CD4-positive, alpha-beta T cell treated with Interleukin-10 for 1 hour (primary cell): ENCODE measurements at regions not wholly inside any gene's neighbourhood (a gene's known extent, or its start where the extent isn't known, plus 50 kb on each side); places are given as distances from the start of the nearest gene placed in this dataset.

Source experiments
- DNase-seq: peaks from one replicate; pipeline ENCODE4 v3.0.0-alpha.2; 2020

DNA sequence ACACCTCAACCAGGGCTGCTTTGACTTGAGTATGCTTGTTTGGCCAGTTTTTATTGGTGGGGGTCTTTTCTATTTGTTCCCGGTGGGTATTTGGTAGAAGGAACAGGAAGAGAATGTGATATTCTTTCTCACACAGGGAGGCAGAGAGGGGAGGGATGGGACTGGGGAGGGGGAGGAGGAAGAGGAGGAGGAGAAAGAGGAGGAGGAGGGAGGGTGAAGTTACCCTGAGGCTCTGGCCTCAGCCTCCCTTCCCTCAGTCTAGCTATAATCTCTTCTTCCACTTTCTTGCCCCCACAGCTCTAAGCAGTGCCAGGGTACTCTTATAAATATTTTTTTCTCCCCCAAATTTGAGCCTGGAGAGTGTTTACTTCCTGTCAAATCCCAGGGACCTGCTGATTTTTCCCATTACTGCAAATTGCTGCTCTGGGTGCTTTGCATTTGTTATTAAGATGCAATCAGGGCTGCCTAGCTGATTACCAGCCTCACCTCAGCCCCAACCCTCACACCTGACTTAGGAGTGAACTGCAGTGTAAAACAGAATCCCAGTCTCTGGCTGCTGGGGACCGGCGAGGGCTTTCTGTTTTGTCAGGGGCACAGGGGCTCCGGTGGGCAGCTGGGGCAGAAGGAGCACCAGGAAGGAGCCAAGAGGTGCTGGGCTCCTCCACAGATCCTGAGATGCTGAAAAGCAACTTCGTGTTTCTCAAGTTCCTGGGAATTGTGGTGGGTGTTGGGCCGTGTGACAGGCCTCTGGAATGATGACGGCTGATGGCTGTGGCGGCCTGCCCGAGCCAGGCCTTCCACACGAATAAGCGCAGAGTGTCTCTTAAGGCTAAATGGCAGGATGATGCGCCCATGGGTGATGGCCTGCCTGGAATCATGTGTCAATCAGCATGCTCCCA is 141.4 kb downstream of the CD83 start:
- no peak for DNase-seq

GRCh38 chr6:14259594-14260152 is 142.1 kb downstream of the CD83 start:
- DNase-seq: no peak

DNA sequence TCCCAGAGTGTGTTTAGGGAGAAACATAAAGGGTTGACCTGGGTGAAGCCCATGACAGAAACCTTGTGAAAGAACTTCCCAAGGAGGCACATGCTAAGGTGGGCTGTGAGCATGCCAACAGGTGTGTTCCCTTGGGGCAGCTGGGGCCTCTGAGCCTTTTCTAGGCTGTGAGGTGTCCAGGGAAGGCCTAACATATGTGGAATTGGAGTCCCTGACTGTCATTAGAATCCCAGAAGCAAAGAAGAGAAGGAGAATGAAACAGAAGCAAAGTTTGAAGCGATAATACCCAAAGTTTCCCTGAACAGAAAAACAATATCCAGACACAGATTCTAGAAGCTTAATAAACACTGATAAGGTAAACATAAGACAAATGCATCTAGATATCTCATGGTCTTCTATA is 143.3 kb downstream of the CD83 start:
- no peak for DNase-seq

DNA sequence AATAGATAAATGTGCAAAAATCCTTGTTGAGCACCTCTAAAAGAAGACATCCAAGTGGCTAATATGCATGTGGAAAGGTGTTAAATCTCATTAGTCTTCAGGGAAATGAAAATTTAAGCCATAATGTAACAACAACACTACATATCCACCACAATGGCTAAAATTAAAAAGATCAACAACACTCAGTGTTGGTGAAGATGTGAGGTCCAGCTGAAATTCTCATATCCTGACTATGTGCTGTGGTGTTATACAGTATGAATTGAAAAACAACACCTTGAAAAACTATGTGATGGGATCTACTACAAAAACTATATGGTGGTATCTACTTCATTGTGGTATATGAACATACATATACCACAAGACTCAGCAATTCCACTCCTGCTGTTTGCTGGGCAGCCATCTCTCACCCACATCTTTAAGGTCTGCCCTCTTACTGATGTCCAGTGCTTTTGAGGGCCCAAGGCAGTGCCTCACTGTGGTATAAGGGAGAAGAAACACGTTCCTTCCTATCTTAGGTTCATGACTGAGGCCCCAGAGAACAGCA is 146.4 kb downstream of the CD83 start:
- no peak for DNase-seq

GRCh38 chr6:14265049-14266021 is 147.8 kb downstream of the CD83 start:
- no peak for DNase-seq

DNA sequence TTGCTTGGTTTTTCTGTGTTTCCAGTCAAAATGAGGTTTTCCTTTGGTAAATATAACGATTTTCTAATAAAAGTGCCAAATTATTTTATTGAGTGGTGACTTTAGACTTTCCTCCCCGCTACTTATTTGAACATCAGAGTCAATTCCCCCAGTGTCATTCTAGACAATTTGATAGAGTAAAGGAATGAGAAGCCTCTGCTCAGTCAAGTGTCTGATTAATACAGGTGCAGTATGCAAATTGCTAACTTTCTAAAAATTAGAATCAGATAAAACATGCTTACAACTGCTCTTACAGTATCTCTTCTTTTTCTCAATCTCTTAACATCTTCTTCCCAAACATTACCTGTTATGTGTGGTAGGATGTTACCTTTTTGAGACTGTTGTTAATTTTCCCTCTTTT is 148.7 kb downstream of the CD83 start:
- DNase-seq: no peak

DNA sequence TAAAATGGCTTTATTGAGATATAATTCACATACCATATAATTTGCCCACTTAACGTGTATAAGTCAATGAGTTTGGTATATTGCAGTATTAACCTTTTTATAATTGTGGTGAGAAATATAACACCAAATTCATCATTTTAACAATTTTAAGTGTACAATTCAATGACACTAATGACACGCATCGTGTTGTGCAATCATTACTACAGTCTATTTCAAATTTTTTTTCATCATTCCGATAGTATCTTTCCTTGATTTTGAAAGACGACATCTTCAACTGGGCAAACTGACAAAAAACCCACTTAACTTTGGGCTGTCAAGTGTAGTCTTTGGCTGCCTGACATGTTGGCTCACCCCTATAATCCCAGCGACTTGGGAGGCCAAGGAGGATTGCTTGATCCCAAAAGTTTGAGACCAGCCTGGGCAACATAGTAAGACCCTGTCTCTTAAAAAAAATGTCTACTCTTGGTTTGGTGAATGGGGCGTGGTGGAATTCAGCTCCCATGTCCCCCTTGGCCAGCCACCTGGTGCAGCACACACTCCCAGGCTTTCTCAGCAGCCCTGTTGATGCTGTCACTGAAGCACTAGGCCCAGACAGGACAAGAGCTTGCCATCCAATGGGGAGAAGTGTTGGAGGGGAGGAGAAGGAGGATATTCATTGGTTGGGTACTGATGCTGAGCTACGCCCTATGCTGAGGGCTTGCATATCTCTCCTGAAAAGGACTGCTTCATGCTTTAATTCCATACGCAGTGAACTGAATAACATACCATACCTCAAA is 150.5 kb downstream of the CD83 start:
- DNase-seq: no peak

DNA sequence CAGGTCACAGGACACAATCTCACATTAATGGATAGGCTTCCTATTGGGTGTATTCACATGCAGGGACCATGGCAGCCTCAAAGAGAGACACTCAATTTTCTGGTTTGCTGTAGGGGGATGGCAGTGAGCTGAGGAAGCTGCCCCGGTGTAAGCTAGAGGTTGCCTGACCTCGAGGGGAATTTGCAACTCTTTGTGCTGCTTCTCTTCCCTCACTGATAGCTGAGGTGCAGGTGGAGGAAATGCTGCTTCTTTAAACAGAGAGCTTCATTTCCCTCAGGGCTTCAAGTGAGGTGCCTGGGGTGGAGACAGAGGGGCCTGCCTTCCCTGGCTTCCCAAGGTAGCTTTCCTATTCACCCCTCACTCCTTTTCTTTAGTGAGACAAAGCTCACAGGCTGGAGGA is 151.9 kb downstream of the CD83 start:
- DNase-seq: no peak

DNA sequence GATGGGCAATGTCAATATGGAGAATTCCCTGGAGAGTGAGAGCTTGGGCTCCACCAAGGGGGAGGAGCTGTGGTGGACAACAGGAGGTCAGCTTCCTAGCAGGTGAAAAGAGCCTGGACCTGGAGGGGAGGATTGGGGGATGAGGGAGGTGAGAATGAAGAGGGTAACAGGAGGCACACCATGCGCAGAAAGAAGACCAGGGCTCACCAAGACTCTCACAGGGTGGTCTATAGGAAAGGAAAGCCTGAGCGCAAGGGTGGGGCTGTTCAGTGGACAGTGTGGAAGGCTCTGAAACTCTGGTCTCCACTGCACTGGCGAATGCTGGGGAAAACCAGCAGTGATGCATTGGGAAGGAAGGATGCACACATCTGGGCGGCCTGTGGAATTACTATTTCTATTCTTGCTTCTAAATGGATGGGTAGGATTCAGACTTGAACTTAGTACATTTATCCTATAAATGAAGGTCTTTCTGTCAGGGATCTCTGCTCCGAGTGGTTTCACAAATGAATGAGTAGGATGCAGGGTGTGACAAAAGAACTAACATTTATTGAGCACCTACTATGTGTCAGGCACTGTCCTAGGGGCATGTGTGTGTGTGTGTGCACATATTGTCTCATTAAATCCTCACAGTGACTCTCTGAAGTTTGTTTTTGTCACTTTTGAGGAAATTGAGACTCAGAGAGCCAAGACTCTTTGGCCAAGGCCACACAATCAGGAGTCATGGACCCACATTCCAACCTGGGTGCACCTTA is 152.7 kb downstream of the CD83 start:
- no peak for DNase-seq

DNA sequence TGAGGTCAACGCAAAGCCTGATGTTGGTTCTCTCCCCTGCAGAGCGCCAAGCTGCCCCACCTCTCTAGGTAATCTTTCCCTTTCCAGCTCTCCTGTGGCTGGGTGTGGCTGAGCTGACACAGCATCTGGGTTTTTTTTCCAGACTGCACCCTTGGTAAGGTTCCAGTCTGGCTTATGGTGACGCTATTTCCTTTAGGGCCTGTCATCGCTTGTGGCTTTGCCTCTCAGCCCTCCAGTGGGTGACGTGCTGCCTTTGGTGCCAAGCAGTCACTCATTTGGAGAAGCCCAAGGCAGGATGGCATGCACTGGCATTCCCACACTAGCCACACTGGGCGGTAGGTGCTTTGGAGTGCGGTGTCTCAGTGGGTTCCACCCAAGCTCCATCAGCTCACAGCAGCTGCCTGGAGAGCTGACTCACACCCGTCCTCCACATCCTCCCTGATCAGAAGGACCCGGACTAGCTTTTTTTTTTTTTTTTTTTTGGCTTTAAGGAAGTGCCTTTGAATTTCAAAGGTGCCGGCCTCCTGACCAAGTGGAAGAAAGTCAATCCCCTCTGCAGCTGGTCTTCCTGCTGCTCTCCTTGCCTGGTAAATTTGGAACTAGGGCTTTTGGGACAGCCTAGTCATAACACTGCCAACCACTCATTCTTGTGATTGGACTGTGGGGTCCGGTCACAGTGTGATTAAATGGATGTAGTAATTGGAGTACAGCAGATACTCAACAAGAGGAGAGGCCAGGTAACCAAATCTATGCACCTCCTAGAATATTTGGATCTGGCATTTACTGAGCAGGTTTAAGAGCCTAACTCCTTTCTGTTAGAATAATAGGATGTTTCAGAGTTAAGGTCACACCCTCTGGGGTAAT is 153.6 kb downstream of the CD83 start:
- peak; percentile 14 for DNase-seq

- DNase-seq: no peak
Observed at GRCh38 chr6:14271789-14272736, 154.5 kb downstream of the CD83 start.

GRCh38 chr6:14272737-14273085 is 155.1 kb downstream of the CD83 start:
- DNase-seq: no peak

- DNase-seq: no peak
Observed at GRCh38 chr6:14273191-14273590, 155.6 kb downstream of the CD83 start.

- no peak for DNase-seq
Observed at GRCh38 chr6:14274016-14274415, 156.4 kb downstream of the CD83 start.

DNA sequence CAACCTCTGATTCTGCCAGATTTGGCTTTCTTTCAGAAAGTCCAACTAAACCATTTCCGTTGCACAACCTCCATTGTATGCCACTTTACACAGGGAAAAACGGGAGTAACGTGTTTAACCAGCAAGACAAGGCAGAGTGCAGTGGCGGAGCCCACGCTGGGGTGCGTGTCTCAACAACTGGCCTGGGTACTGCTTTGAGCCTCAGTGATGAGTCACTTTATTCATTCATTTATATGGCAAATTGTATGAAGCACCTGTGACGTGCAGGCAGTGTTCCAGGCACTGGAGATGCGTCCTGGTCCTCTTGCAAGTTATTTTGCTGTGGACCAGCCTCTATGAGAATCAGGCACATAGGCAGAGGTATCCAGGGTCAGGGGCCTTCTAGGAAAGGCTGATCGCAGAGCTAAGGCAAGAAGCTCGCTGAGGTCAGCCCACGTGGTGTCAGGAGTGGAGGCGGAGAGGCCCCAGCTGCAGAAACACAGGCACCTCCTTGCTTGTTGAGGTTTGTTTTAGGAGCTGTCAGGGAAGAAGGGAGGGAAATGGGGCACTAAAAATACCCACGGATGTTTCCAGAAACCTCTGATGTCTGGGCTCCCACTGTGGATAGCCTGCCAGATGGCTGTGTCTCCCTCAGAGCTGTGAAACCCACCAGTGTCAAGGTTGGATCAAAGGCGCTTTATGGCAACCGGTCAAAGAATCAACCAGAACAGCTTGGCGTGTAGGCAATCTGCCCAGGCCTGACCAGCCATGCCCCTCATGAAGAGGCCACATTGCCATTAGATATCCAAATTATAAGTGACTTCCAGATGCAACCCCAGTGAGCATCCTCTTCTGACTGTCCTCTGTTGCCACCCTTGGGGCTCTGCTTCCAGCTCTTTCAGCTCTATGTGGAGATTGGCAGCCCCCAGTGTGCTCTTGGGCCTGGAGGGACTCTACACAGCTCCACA is 157.2 kb downstream of the CD83 start:
- DNase-seq: no peak

DNA sequence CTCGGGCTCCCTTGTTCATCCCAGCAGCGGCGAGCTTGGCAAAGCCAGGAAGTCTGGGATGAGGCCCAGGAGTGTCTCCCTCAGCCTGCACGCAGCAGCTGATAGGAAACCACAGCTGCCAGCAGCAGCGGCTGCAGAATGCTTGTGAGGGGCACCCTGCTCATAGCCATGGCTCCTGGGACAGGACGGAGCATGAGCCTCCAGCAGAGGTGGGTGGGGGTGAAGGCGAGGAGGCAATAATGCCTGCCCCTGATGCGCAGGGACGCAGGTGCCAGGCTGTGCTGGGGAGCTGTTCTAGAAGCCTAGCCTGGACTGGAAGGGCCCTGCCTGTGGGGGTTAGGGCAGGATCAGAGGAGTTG is 157.9 kb downstream of the CD83 start:
- DNase-seq: no peak

- DNase-seq: no peak
Observed at GRCh38 chr6:14276071-14276470, 158.5 kb downstream of the CD83 start.

- peak; percentile 55 for DNase-seq
Observed at GRCh38 chr6:14276667-14277404, 159.3 kb downstream of the CD83 start.
